Fibroblast of pulmonary artery (primary cell): ENCODE measurements at regions not wholly inside any gene's neighbourhood (a gene's known extent, or its start where the extent isn't known, plus 50 kb on each side); places are given as distances from the start of the nearest gene placed in this dataset.

ENCODE experiments used
- DNase-seq: peaks from one replicate; pipeline ENCODE4 v3.0.0-alpha.2; 2010; ENCODE audit warnings: low read depth
- H3K4me3 ChIP-seq: replicated peaks from 2 replicates; pipeline ENCODE4 v1.5.1; 2011; ENCODE audit warnings: low read depth, mild to moderate bottlenecking, control low read depth, low read length, moderate library complexity
- CTCF ChIP-seq: IDR thresholded peaks from 2 replicates; pipeline ENCODE4 v1.5.1; 2011; ENCODE audit warnings: mild to moderate bottlenecking, control low read depth, low read length, inconsistent platforms; ENCODE audit errors: missing control alignments

- DNase-seq: no peak
- no peak for TF ChIP-seq CTCF
- no peak overlapping the region for H3K4me3 ChIP-seq
Measured at GRCh38 chr14:97618917-97619690, 821.9 kb downstream of the VRK1 start.

- DNase-seq: no peak
- no peak overlapping the region for H3K4me3 ChIP-seq
- TF ChIP-seq CTCF: no peak
Measured at GRCh38 chr14:97620066-97620465, 822.9 kb downstream of the VRK1 start.

GRCh38 chr14:97624985-97625384, 827.8 kb downstream of the VRK1 start:
- no peak overlapping the region for H3K4me3 ChIP-seq
- no peak for TF ChIP-seq CTCF
- DNase-seq: no peak

GRCh38 chr14:97625477-97625876, 828.3 kb downstream of the VRK1 start:
- no peak for TF ChIP-seq CTCF
- no peak overlapping the region for H3K4me3 ChIP-seq
- DNase-seq: no peak

GRCh38 chr14:97626088-97626487, 828.9 kb downstream of the VRK1 start:
- no peak for DNase-seq
- H3K4me3 ChIP-seq: no peak overlapping the region
- no peak for TF ChIP-seq CTCF

GRCh38 chr14:97630249-97630648, 833.1 kb downstream of the VRK1 start:
- no peak for TF ChIP-seq CTCF
- DNase-seq: no peak

More at GRCh38 chr14:97630249-97630648, 833.1 kb downstream of the VRK1 start:
- no peak overlapping the region for H3K4me3 ChIP-seq
